ENCODE measurements at regions not wholly inside any gene's neighbourhood (a gene's known extent, or its start where the extent isn't known, plus 50 kb on each side); places are given as distances from the start of the nearest gene placed in this dataset.

- 35% methylated on average over 3 of the region's 3 CpGs for WGBS
These were observed 181.8 kb downstream of the GRIN2B start for GRCh38 chr12:13799574-13799973.

GRCh38 chr12:13798162-13798561 is 183.2 kb downstream of the GRIN2B start:
- Histone ChIP-seq H3K27ac (ENCODE audit: low read length) (no peak overlapping the region), H3K4me1 (ENCODE audit: control insufficient read depth, insufficient read depth, low read length) (no peaks in the 10 kb centered on the region), H3K9me3 (ENCODE audit: control insufficient read depth, low read length) (no peaks in the 10 kb centered on the region), H3K4me3 (ENCODE audit: low read length) (no peak overlapping the region), H3K27me3 (ENCODE audit: control insufficient read depth, insufficient read depth) (no peaks in the 10 kb centered on the region)
- ATAC-seq (no peak), DNase-seq (no peak)
- intact Hi-C loops (cut with DNase I): no loop called here

More at GRCh38 chr12:13799574-13799973, 181.8 kb downstream of the GRIN2B start:
- H3K4me1 ChIP-seq (ENCODE audit: control insufficient read depth, insufficient read depth, low read length): no peaks in the 10 kb centered on the region
- no peak overlapping the region for H3K27ac ChIP-seq (ENCODE audit: low read length)
- DNase-seq (no peak), ATAC-seq (no peak)
- H3K9me3 ChIP-seq (ENCODE audit: control insufficient read depth, low read length): no peaks in the 10 kb centered on the region
- intact Hi-C loops (cut with DNase I): no loop called here
- no peaks in the 10 kb centered on the region for H3K27me3 ChIP-seq (ENCODE audit: control insufficient read depth, insufficient read depth)
- H3K4me3 ChIP-seq (ENCODE audit: low read length): no peak overlapping the region

- Histone ChIP-seq H3K27me3 (ENCODE audit: control insufficient read depth, insufficient read depth) (no peaks in the 10 kb centered on the region), H3K4me1 (ENCODE audit: control insufficient read depth, insufficient read depth, low read length) (no peaks in the 10 kb centered on the region), H3K4me3 (ENCODE audit: low read length) (no peak overlapping the region), H3K9me3 (ENCODE audit: control insufficient read depth, low read length) (no peaks in the 10 kb centered on the region), H3K27ac (ENCODE audit: low read length) (no peak overlapping the region)
- ATAC-seq (no peak), DNase-seq (no peak)
- 89% methylated on average over 2 of the region's 2 CpGs for whole genome bisulfite sequencing
- intact Hi-C loops (cut with DNase I): no loop called here
These were observed 186.7 kb downstream of the GRIN2B start for GRCh38 chr12:13794706-13795105.

- no peaks in the 10 kb centered on the region for H3K4me1 ChIP-seq (ENCODE audit: control insufficient read depth, insufficient read depth, low read length)
- intact Hi-C loops (cut with DNase I): no loop called here
- no peak overlapping the region for H3K4me3 ChIP-seq (ENCODE audit: low read length)
- 62% methylated on average over 1 of the region's 1 CpG for WGBS
- H3K9me3 ChIP-seq (ENCODE audit: control insufficient read depth, low read length): no peaks in the 10 kb centered on the region
- no peak overlapping the region for H3K27ac ChIP-seq (ENCODE audit: low read length)
- no peak for DNase-seq
- H3K27me3 ChIP-seq (ENCODE audit: control insufficient read depth, insufficient read depth): no peaks in the 10 kb centered on the region
- no peak for ATAC-seq
These were observed 191.1 kb downstream of the GRIN2B start for GRCh38 chr12:13790317-13790716.

GRCh38 chr12:13788626-13789025 is 192.8 kb downstream of the GRIN2B start:
- DNase-seq (no peak), ATAC-seq (no peak)
- Histone ChIP-seq H3K27me3 (ENCODE audit: control insufficient read depth, insufficient read depth) (no peaks in the 10 kb centered on the region), H3K4me1 (ENCODE audit: control insufficient read depth, insufficient read depth, low read length) (no peaks in the 10 kb centered on the region), H3K9me3 (ENCODE audit: control insufficient read depth, low read length) (no peaks in the 10 kb centered on the region), H3K4me3 (ENCODE audit: low read length) (no peak overlapping the region), H3K27ac (ENCODE audit: low read length) (no peak overlapping the region)
- 76% methylated on average over 5 of the region's 5 CpGs for WGBS
- intact Hi-C loops (cut with DNase I): no loop called here

GRCh38 chr12:13786646-13787045 is 194.8 kb downstream of the GRIN2B start:
- Histone ChIP-seq H3K4me3 (ENCODE audit: low read length) (no peak overlapping the region), H3K9me3 (ENCODE audit: control insufficient read depth, low read length) (no peaks in the 10 kb centered on the region), H3K4me1 (ENCODE audit: control insufficient read depth, insufficient read depth, low read length) (no peaks in the 10 kb centered on the region), H3K27ac (ENCODE audit: low read length) (no peak overlapping the region), H3K27me3 (ENCODE audit: control insufficient read depth, insufficient read depth) (no peaks in the 10 kb centered on the region)
- no peak for DNase-seq
- ATAC-seq: no peak
- intact Hi-C loops (cut with DNase I): no loop called here
- 69% methylated on average over 5 of the region's 5 CpGs for WGBS

- no peak overlapping the region for H3K4me3 ChIP-seq (ENCODE audit: low read length)
- H3K9me3 ChIP-seq (ENCODE audit: control insufficient read depth, low read length): no peaks in the 10 kb centered on the region
- no peak overlapping the region for H3K27ac ChIP-seq (ENCODE audit: low read length)
- intact Hi-C loops (cut with DNase I): no loop called here
- DNase-seq (no peak), ATAC-seq (peak; percentile 51 to 85)
- H3K27me3 ChIP-seq (ENCODE audit: control insufficient read depth, insufficient read depth): no peaks in the 10 kb centered on the region
- H3K4me1 ChIP-seq (ENCODE audit: control insufficient read depth, insufficient read depth, low read length): no peaks in the 10 kb centered on the region
- WGBS: 76% methylated on average over 1 of the region's 1 CpG
These were observed 196.9 kb downstream of the GRIN2B start for GRCh38 chr12:13784504-13784903.

GRCh38 chr12:13780453-13780852 is 200.9 kb downstream of the GRIN2B start:
- intact Hi-C loops (cut with DNase I): no loop called here
- Histone ChIP-seq H3K4me1 (ENCODE audit: control insufficient read depth, insufficient read depth, low read length) (no peaks in the 10 kb centered on the region), H3K27me3 (ENCODE audit: control insufficient read depth, insufficient read depth) (no peaks in the 10 kb centered on the region), H3K27ac (ENCODE audit: low read length) (no peak overlapping the region), H3K9me3 (ENCODE audit: control insufficient read depth, low read length) (no peaks in the 10 kb centered on the region), H3K4me3 (ENCODE audit: low read length) (no peak overlapping the region)
- WGBS: 40% methylated on average over 2 of the region's 2 CpGs
- ATAC-seq (no peak), DNase-seq (no peak)

GRCh38 chr12:13777374-13777773 is 204.0 kb downstream of the GRIN2B start:
- Histone ChIP-seq H3K27ac (ENCODE audit: low read length) (no peak overlapping the region), H3K27me3 (ENCODE audit: control insufficient read depth, insufficient read depth) (no peaks in the 10 kb centered on the region), H3K9me3 (ENCODE audit: control insufficient read depth, low read length) (no peaks in the 10 kb centered on the region), H3K4me1 (ENCODE audit: control insufficient read depth, insufficient read depth, low read length) (no peaks in the 10 kb centered on the region), H3K4me3 (ENCODE audit: low read length) (no peak overlapping the region)
- DNase-seq: no peak
- 94% methylated on average over 2 of the region's 2 CpGs for WGBS
- ATAC-seq: no peak
- intact Hi-C loops (cut with DNase I): no loop called here

GRCh38 chr12:13772264-13772663 is 209.1 kb downstream of the GRIN2B start:
- no peaks in the 10 kb centered on the region for H3K4me1 ChIP-seq (ENCODE audit: control insufficient read depth, insufficient read depth, low read length)
- WGBS: 60% methylated on average over 3 of the region's 3 CpGs
- H3K27me3 ChIP-seq (ENCODE audit: control insufficient read depth, insufficient read depth): no peaks in the 10 kb centered on the region
- H3K4me3 ChIP-seq (ENCODE audit: low read length): no peak overlapping the region
- H3K9me3 ChIP-seq (ENCODE audit: control insufficient read depth, low read length): no peaks in the 10 kb centered on the region
- intact Hi-C loops (cut with DNase I): no loop called here
- DNase-seq: no peak
- no peak for ATAC-seq
- no peak overlapping the region for H3K27ac ChIP-seq (ENCODE audit: low read length)

- ATAC-seq (no peak), DNase-seq (no peak)
- Histone ChIP-seq H3K4me1 (ENCODE audit: control insufficient read depth, insufficient read depth, low read length) (no peaks in the 10 kb centered on the region), H3K4me3 (ENCODE audit: low read length) (no peak overlapping the region), H3K27ac (ENCODE audit: low read length) (no peak overlapping the region), H3K27me3 (ENCODE audit: control insufficient read depth, insufficient read depth) (no peaks in the 10 kb centered on the region), H3K9me3 (ENCODE audit: control insufficient read depth, low read length) (no peaks in the 10 kb centered on the region)
- 78% methylated on average over 3 of the region's 3 CpGs for WGBS
- intact Hi-C loops (cut with DNase I): no loop called here
These were observed 210.8 kb downstream of the GRIN2B start for GRCh38 chr12:13770576-13770975.

- no peaks in the 10 kb centered on the region for H3K4me1 ChIP-seq (ENCODE audit: control insufficient read depth, insufficient read depth, low read length)
- H3K4me3 ChIP-seq (ENCODE audit: low read length): no peak overlapping the region
- no peaks in the 10 kb centered on the region for H3K27me3 ChIP-seq (ENCODE audit: control insufficient read depth, insufficient read depth)
- no peak overlapping the region for H3K27ac ChIP-seq (ENCODE audit: low read length)
- DNase-seq (no peak), ATAC-seq (no peak)
- no peaks in the 10 kb centered on the region for H3K9me3 ChIP-seq (ENCODE audit: control insufficient read depth, low read length)
- intact Hi-C loops (cut with DNase I): no loop called here
These were observed 211.4 kb downstream of the GRIN2B start for GRCh38 chr12:13769966-13770365.

Measured in right cardiac atrium (tissue), 5 donors.